GM12872 (cell line): ENCODE measurements at regions not wholly inside any gene's neighbourhood (a gene's known extent, or its start where the extent isn't known, plus 50 kb on each side); places are given as distances from the start of the nearest gene placed in this dataset.

Experiments used
- TF ChIP-seq, protein P1 (sequence below): IDR thresholded peaks from 3 replicates; pipeline ENCODE4 v1.5.1; 2011; ENCODE audit warnings: low read depth, mild to moderate bottlenecking, low read length, moderate library complexity; ENCODE audit not compliant: insufficient read depth

- TF ChIP-seq, protein P1, sequence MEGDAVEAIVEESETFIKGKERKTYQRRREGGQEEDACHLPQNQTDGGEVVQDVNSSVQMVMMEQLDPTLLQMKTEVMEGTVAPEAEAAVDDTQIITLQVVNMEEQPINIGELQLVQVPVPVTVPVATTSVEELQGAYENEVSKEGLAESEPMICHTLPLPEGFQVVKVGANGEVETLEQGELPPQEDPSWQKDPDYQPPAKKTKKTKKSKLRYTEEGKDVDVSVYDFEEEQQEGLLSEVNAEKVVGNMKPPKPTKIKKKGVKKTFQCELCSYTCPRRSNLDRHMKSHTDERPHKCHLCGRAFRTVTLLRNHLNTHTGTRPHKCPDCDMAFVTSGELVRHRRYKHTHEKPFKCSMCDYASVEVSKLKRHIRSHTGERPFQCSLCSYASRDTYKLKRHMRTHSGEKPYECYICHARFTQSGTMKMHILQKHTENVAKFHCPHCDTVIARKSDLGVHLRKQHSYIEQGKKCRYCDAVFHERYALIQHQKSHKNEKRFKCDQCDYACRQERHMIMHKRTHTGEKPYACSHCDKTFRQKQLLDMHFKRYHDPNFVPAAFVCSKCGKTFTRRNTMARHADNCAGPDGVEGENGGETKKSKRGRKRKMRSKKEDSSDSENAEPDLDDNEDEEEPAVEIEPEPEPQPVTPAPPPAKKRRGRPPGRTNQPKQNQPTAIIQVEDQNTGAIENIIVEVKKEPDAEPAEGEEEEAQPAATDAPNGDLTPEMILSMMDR, result no peak
These were observed 353.9 kb upstream of the TENM4 start for GRCh38 chr11:79794484-79795393.

GRCh38 chr11:79794057-79794456, 353.2 kb upstream of the TENM4 start:
- TF ChIP-seq, protein P1, result no peak

DNA sequence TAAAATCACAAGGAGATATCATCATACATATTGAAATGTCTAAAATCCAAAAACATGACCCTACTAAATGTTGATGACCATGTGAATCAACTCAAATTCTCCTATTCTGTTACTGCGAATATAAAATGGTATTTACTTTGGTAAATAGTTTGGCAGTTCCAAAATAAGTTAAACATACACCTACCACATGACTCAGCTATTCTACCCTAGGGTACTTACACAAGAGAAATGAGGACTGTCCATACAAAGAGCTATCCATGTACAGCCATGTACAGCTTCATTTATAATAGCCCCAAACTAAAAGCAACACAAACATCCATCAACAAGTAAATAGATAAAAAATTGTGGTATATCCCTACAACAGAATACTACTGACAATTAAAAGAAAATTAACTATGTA, 346.1 kb upstream of the TENM4 start:
- TF ChIP-seq, protein P1, result no peak

DNA sequence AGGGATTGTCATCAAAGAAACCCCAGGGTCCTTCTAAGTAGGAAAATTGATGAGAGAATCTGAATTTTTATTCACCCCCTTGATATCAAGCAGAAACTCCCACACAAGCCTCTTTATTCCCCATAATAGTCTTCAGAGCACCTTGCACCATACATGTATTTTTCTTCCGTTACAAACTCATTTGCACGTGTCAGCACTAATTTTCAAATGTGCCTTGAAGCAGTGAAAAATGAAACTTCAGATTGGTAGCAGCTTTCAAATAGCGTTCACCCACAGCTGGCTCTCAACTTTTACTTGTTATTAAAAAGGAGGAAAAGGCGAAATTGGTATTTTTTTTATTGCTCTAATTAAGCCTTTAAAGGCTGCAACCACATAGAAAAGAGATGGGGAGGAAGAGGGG, 343.0 kb upstream of the TENM4 start:
- TF ChIP-seq, protein P1, result no peak

GRCh38 chr11:79768343-79768742, 327.5 kb upstream of the TENM4 start:
- TF ChIP-seq, protein P1, result no peak

DNA sequence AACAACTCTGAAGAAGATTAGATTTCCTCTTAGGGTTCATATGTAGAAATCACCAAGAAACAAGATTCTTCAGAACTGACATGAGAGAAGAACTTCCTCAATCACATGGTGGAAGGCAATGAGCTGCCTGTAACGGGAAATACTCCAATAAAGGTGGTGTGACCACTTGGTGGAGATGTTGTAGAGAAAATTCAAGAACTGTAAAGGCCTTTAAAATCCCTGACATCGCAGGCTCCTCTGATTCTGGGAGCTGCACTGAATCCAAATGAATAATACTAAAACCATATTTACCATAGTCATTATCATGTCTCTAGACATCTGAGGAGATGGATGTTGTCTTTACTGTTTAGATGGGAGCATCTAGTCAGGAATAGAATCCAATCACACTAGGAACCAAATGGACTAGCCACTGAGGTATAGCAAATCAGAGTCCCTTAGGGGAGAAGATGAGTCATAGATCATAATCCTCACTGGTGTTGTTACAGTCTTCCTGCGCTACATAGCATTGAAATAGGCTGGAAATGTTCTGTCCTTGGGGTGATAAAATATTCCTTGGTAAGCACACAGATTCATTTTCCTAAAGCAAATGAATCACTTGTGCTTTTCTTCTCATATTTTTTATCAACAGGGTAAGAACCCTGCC, 321.6 kb upstream of the TENM4 start:
- TF ChIP-seq, protein P1, result no peak

DNA sequence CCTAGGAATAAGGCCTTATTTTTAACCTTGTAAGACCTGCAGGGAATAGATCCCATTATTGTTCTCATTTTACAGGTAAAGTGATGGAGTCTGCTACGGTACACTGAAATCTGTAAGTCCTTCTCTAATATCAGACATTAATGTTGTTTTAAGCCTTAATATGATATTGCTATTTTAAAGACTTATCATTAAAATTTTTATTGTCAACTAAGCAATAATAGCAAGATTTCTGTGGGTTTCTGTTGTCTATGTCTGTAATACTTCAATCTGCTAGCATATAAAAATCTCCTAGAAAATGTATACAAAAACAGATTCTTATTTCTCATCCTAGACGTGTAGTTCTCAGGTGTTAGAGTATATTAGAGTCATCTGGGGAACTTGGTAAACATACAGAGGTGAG, 317.5 kb upstream of the TENM4 start:
- TF ChIP-seq, protein P1, result no peak
